ENCODE measurements at regions not wholly inside any gene's neighbourhood (a gene's known extent, or its start where the extent isn't known, plus 50 kb on each side); places are given as distances from the start of the nearest gene placed in this dataset.

- Histone ChIP-seq H3K9me3 (ENCODE audit: low read depth, low read length) (no peaks in the 10 kb centered on the region), H3K4me3 (ENCODE audit: low read length) (no peak overlapping the region), H3K4me1 (ENCODE audit: insufficient read depth, low read length) (no peaks in the 10 kb centered on the region), H3K27me3 (ENCODE audit: insufficient read depth, low read length) (no peaks in the 10 kb centered on the region)
These were observed 343.6 kb downstream of the LPIN1 start for GRCh38 chr2:12090072-12090471.

- no peak overlapping the region for H3K4me3 ChIP-seq (ENCODE audit: low read length)
- no peaks in the 10 kb centered on the region for H3K27me3 ChIP-seq (ENCODE audit: insufficient read depth, low read length)
- H3K4me1 ChIP-seq (ENCODE audit: insufficient read depth, low read length) = no peaks in the 10 kb centered on the region
- H3K9me3 ChIP-seq (ENCODE audit: low read depth, low read length) = no peaks in the 10 kb centered on the region
These were observed 344.2 kb downstream of the LPIN1 start for GRCh38 chr2:12090590-12090989.

GRCh38 chr2:12091201-12091806, 344.9 kb downstream of the LPIN1 start:
- H3K9me3 ChIP-seq (ENCODE audit: low read depth, low read length) = no peaks in the 10 kb centered on the region
- H3K4me3 ChIP-seq (ENCODE audit: low read length) = no peak overlapping the region
- no peaks in the 10 kb centered on the region for H3K27me3 ChIP-seq (ENCODE audit: insufficient read depth, low read length)
- no peaks in the 10 kb centered on the region for H3K4me1 ChIP-seq (ENCODE audit: insufficient read depth, low read length)

GRCh38 chr2:12094134-12094533, 347.7 kb downstream of the LPIN1 start:
- no peaks in the 10 kb centered on the region for H3K9me3 ChIP-seq (ENCODE audit: low read depth, low read length)
- H3K4me1 ChIP-seq (ENCODE audit: insufficient read depth, low read length) = no peaks in the 10 kb centered on the region
- H3K27me3 ChIP-seq (ENCODE audit: insufficient read depth, low read length) = no peaks in the 10 kb centered on the region
- H3K4me3 ChIP-seq (ENCODE audit: low read length) = no peak overlapping the region

- Histone ChIP-seq H3K4me3 (ENCODE audit: low read length) (no peak overlapping the region), H3K9me3 (ENCODE audit: low read depth, low read length) (no peaks in the 10 kb centered on the region), H3K27me3 (ENCODE audit: insufficient read depth, low read length) (no peaks in the 10 kb centered on the region), H3K4me1 (ENCODE audit: insufficient read depth, low read length) (no peaks in the 10 kb centered on the region)
These were observed 349.8 kb downstream of the LPIN1 start for GRCh38 chr2:12096051-12096787.

GRCh38 chr2:12096788-12097449, 350.5 kb downstream of the LPIN1 start:
- no peaks in the 10 kb centered on the region for H3K4me1 ChIP-seq (ENCODE audit: insufficient read depth, low read length)
- no peaks in the 10 kb centered on the region for H3K9me3 ChIP-seq (ENCODE audit: low read depth, low read length)
- H3K4me3 ChIP-seq (ENCODE audit: low read length) = no peak overlapping the region
- H3K27me3 ChIP-seq (ENCODE audit: insufficient read depth, low read length) = no peaks in the 10 kb centered on the region

GRCh38 chr2:12097859-12098258, 351.4 kb downstream of the LPIN1 start:
- Histone ChIP-seq H3K4me3 (ENCODE audit: low read length) (no peak overlapping the region), H3K9me3 (ENCODE audit: low read depth, low read length) (no peaks in the 10 kb centered on the region), H3K27me3 (ENCODE audit: insufficient read depth, low read length) (no peaks in the 10 kb centered on the region), H3K4me1 (ENCODE audit: insufficient read depth, low read length) (no peaks in the 10 kb centered on the region)

- Histone ChIP-seq H3K4me1 (ENCODE audit: insufficient read depth, low read length) (no peaks in the 10 kb centered on the region), H3K27me3 (ENCODE audit: insufficient read depth, low read length) (no peaks in the 10 kb centered on the region), H3K4me3 (ENCODE audit: low read length) (no peak overlapping the region), H3K9me3 (ENCODE audit: low read depth, low read length) (no peaks in the 10 kb centered on the region)
These were observed 352.9 kb downstream of the LPIN1 start for GRCh38 chr2:12099374-12099773.

GRCh38 chr2:12102679-12103078, 356.2 kb downstream of the LPIN1 start:
- H3K4me1 ChIP-seq (ENCODE audit: insufficient read depth, low read length) = no peaks in the 10 kb centered on the region
- H3K27me3 ChIP-seq (ENCODE audit: insufficient read depth, low read length) = no peaks in the 10 kb centered on the region
- no peak overlapping the region for H3K4me3 ChIP-seq (ENCODE audit: low read length)
- H3K9me3 ChIP-seq (ENCODE audit: low read depth, low read length) = no peaks in the 10 kb centered on the region

GRCh38 chr2:12105180-12105579, 358.7 kb downstream of the LPIN1 start:
- H3K9me3 ChIP-seq (ENCODE audit: low read depth, low read length) = no peaks in the 10 kb centered on the region

GRCh38 chr2:12106440-12107080, 360.1 kb downstream of the LPIN1 start:
- no peak overlapping the region for H3K4me3 ChIP-seq (ENCODE audit: low read length)
- no peaks in the 10 kb centered on the region for H3K9me3 ChIP-seq (ENCODE audit: low read depth, low read length)
- no peaks in the 10 kb centered on the region for H3K27me3 ChIP-seq (ENCODE audit: insufficient read depth, low read length)

More at GRCh38 chr2:12105180-12105579, 358.7 kb downstream of the LPIN1 start:
- H3K4me1 ChIP-seq (ENCODE audit: insufficient read depth, low read length) = peaks cover 7% of the 10 kb centered on the region
- no peak overlapping the region for H3K4me3 ChIP-seq (ENCODE audit: low read length)
- H3K27me3 ChIP-seq (ENCODE audit: insufficient read depth, low read length) = no peaks in the 10 kb centered on the region

GRCh38 chr2:12107321-12107720, 360.9 kb downstream of the LPIN1 start:
- Histone ChIP-seq H3K27me3 (ENCODE audit: insufficient read depth, low read length) (no peaks in the 10 kb centered on the region), H3K4me3 (ENCODE audit: low read length) (no peak overlapping the region), H3K4me1 (ENCODE audit: insufficient read depth, low read length) (peaks cover 11% of the 10 kb centered on the region), H3K9me3 (ENCODE audit: low read depth, low read length) (no peaks in the 10 kb centered on the region)

More at GRCh38 chr2:12106440-12107080, 360.1 kb downstream of the LPIN1 start:
- H3K4me1 ChIP-seq (ENCODE audit: insufficient read depth, low read length) = peaks cover 11% of the 10 kb centered on the region

- Histone ChIP-seq H3K27me3 (ENCODE audit: insufficient read depth, low read length) (no peaks in the 10 kb centered on the region), H3K4me3 (ENCODE audit: low read length) (no peak overlapping the region), H3K4me1 (ENCODE audit: insufficient read depth, low read length) (peaks cover 11% of the 10 kb centered on the region), H3K9me3 (ENCODE audit: low read depth, low read length) (no peaks in the 10 kb centered on the region)
These were observed 361.5 kb downstream of the LPIN1 start for GRCh38 chr2:12107939-12108338.

- Histone ChIP-seq H3K4me1 (ENCODE audit: insufficient read depth, low read length) (peaks cover 11% of the 10 kb centered on the region), H3K4me3 (ENCODE audit: low read length) (no peak overlapping the region), H3K9me3 (ENCODE audit: low read depth, low read length) (no peaks in the 10 kb centered on the region), H3K27me3 (ENCODE audit: insufficient read depth, low read length) (no peaks in the 10 kb centered on the region)
These were observed 363.1 kb downstream of the LPIN1 start for GRCh38 chr2:12109363-12110017.

- Histone ChIP-seq H3K27me3 (ENCODE audit: insufficient read depth, low read length) (no peaks in the 10 kb centered on the region), H3K4me3 (ENCODE audit: low read length) (no peak overlapping the region), H3K9me3 (ENCODE audit: low read depth, low read length) (no peaks in the 10 kb centered on the region), H3K4me1 (ENCODE audit: insufficient read depth, low read length) (peaks cover 11% of the 10 kb centered on the region)
These were observed 363.6 kb downstream of the LPIN1 start for GRCh38 chr2:12110074-12110473.

Measured in mononuclear cell (primary cell).